A673 (cell line): ENCODE measurements at regions not wholly inside any gene's neighbourhood (a gene's known extent, or its start where the extent isn't known, plus 50 kb on each side); places are given as distances from the start of the nearest gene placed in this dataset.
"Not testable (repeated sequence)": the region's sequence is repeated elsewhere in the genome, so short reads cannot be mapped to it uniquely, and the experiment has no call there.

ENCODE experiments used
- EZH2 ChIP-seq: fragments of 200-600 bp; sonication (generic); IDR thresholded peaks from 2 replicates; pipeline ENCODE4 v1.6.1; 2017; ENCODE audit warnings: borderline replicate concordance, low read depth, mild to moderate bottlenecking, mixed read lengths, antibody characterized with exemption, low read length; ENCODE audit not compliant: poor library complexity, severe bottlenecking
- TF ChIP-seq, protein P1 (sequence below): fragments of 300-800, 200-600 bp; sonication (generic); conservative IDR thresholded peaks from 2 replicates; pipeline ENCODE4 v1.5.1; 2017; ENCODE audit warnings: low read depth, mild to moderate bottlenecking, antibody characterized with exemption, low read length, moderate library complexity, mixed read lengths

GRCh38 chr16:21404699-21405098 lies 126.6 kb upstream of the CRYM start:
- not testable (repeated sequence) for TF ChIP-seq EZH2
- TF ChIP-seq, protein P1, sequence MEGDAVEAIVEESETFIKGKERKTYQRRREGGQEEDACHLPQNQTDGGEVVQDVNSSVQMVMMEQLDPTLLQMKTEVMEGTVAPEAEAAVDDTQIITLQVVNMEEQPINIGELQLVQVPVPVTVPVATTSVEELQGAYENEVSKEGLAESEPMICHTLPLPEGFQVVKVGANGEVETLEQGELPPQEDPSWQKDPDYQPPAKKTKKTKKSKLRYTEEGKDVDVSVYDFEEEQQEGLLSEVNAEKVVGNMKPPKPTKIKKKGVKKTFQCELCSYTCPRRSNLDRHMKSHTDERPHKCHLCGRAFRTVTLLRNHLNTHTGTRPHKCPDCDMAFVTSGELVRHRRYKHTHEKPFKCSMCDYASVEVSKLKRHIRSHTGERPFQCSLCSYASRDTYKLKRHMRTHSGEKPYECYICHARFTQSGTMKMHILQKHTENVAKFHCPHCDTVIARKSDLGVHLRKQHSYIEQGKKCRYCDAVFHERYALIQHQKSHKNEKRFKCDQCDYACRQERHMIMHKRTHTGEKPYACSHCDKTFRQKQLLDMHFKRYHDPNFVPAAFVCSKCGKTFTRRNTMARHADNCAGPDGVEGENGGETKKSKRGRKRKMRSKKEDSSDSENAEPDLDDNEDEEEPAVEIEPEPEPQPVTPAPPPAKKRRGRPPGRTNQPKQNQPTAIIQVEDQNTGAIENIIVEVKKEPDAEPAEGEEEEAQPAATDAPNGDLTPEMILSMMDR: not testable (repeated sequence)
